HCT116 (cell line): ENCODE measurements at regions not wholly inside any gene's neighbourhood (a gene's known extent, or its start where the extent isn't known, plus 50 kb on each side); places are given as distances from the start of the nearest gene placed in this dataset.

Source experiments
- ATAC-seq: fragments of 200-7000 bp; cut with Tn5 transposase; 2 replicates; pipeline ENCODE4 v1.9.1; 2020; ENCODE audit warnings: mild to moderate bottlenecking, moderate library complexity
- BruUV-seq: library from RNA; stranded (reverse); fragments of 400-500 nt; replicated peaks from 2 replicates; lab custom pipeline; 2021; lab: Mats Ljungman, UMichigan
- CTCF ChIA-PET: fragments of 300-600 bp; sonication (Branson Sonifier 250); formaldehyde crosslinking; loops from one replicate; lab custom pipeline; 2021; ENCODE audit warnings: antibody characterized with exemption; lab: Charles Lee
- POLR2A ChIA-PET: fragments of 300-600, 350-600 bp; sonication (Branson Sonifier 250); formaldehyde crosslinking; loops from one replicate; lab custom pipeline; 2021; ENCODE audit warnings: antibody characterized with exemption; lab: Charles Lee
- RAD21 ChIA-PET, 2 experiments: fragments of 300-600 bp; sonication (Branson Sonifier 250); formaldehyde crosslinking; loops; one replicate each; lab custom pipeline; 2023; ENCODE audit warnings: low total read pairs in 2 of 2; ENCODE audit not compliant: uncharacterized antibody in 2 of 2, unreplicated experiment in 2 of 2, low non-redundant PET in 1 of 2; lab: Charles Lee
- DNase-seq: peaks from one replicate; pipeline ENCODE4 v3.0.0-alpha.2; 2010; ENCODE audit warnings: low read depth, low spot score
- H2AFZ ChIP-seq: fragments of 200-600 bp; shearing (Covaris generic), sonication (generic); 2 replicates; pipeline ENCODE4 v1.6.1; 2017; ENCODE audit warnings: low read depth, mixed run types, mixed read lengths, antibody characterized with exemption, low read length; ENCODE audit not compliant: poor library complexity, severe bottlenecking
- H3K27ac ChIP-seq: 2 replicates; pipeline ENCODE4 v1.5.1; 2012; ENCODE audit warnings: low read depth, low read length
- H3K27me3 ChIP-seq: fragments of 200-600 bp; sonication (generic); 2 replicates; pipeline ENCODE4 v1.6.1; 2016; ENCODE audit warnings: mixed run types, low read length, mixed read lengths; ENCODE audit not compliant: insufficient read depth
- H3K36me3 ChIP-seq, 2 experiments: fragments of 200-500 bp in 1 of 2; fragments of 200-600 bp in 1 of 2; sonication (Bioruptor generic) in 1 of 2; sonication (generic) in 1 of 2; 2 replicates each; pipeline versions ENCODE4 v1.5.1 to v1.6.1; 2014 to 2016; ENCODE audit warnings: low read length in 2 of 2, inconsistent platforms in 1 of 2, mixed read lengths in 1 of 2, mixed run types in 1 of 2; ENCODE audit not compliant: insufficient read depth in 2 of 2, control insufficient read depth in 1 of 2
- H3K4me1 ChIP-seq, 2 experiments: fragments of 200-600 bp in 1 of 2; sonication (generic) in 1 of 2; 2 replicates each; pipeline versions ENCODE4 v1.5.1 to v1.6.1; 2012 to 2017; ENCODE audit warnings: low read length in 2 of 2, inconsistent platforms in 1 of 2, mild to moderate bottlenecking in 1 of 2, mixed read lengths in 1 of 2, mixed run types in 1 of 2, moderate library complexity in 1 of 2; ENCODE audit not compliant: insufficient read depth in 2 of 2, control insufficient read depth in 1 of 2
- H3K4me2 ChIP-seq: fragments of 200-600 bp; sonication (generic); 2 replicates; pipeline ENCODE4 v1.6.1; 2017; ENCODE audit warnings: mixed run types, low read length, mixed read lengths
- H3K4me3 ChIP-seq, 2 experiments: fragments of 200-600 bp in 1 of 2; sonication (generic) in 1 of 2; replicated peaks in 1 of 2; 2 replicates each; pipeline ENCODE4 v1.5.1; 2011 to 2016; ENCODE audit warnings: low read length in 2 of 2, control low read depth in 1 of 2, low read depth in 1 of 2, mild to moderate bottlenecking in 1 of 2, mixed read lengths in 1 of 2, mixed run types in 1 of 2
- H3K79me2 ChIP-seq: fragments of 200-600 bp; sonication (generic); 2 replicates; pipeline ENCODE4 v1.6.1; 2017; ENCODE audit warnings: mild to moderate bottlenecking, mixed run types, low read length, moderate library complexity, mixed read lengths; ENCODE audit not compliant: insufficient read depth
- H3K9ac ChIP-seq: fragments of 200-600 bp; sonication (generic); 2 replicates; pipeline ENCODE4 v1.6.1; 2016; ENCODE audit warnings: low read length, mixed read lengths
- H3K9me2 ChIP-seq: fragments of 200-600 bp; sonication (generic), shearing (Covaris generic); 2 replicates; pipeline ENCODE4 v1.6.1; 2017; ENCODE audit warnings: mixed run types, mild to moderate bottlenecking, moderate library complexity; ENCODE audit not compliant: insufficient read depth
- H3K9me3 ChIP-seq, 2 experiments: fragments of 200-500 bp in 1 of 2; fragments of 200-600 bp in 1 of 2; sonication (Bioruptor generic) in 1 of 2; sonication (generic) in 1 of 2; 2 replicates each; pipeline ENCODE4 v1.6.1; 2014 to 2017; ENCODE audit warnings: low read length in 2 of 2, mixed read lengths in 2 of 2, inconsistent platforms in 1 of 2, low read depth in 1 of 2, mild to moderate bottlenecking in 1 of 2, mixed run types in 1 of 2, moderate library complexity in 1 of 2; ENCODE audit not compliant: control insufficient read depth in 1 of 2, insufficient read depth in 1 of 2
- H4K20me1 ChIP-seq: fragments of 200-600 bp; sonication (generic), shearing (Covaris generic); 2 replicates; pipeline ENCODE4 v1.6.1; 2017; ENCODE audit warnings: mixed run types, mild to moderate bottlenecking, moderate library complexity; ENCODE audit not compliant: insufficient read depth
- ATF3 ChIP-seq: IDR thresholded peaks from 2 replicates; pipeline ENCODE4 v1.6.1; 2012
- CBX3 ChIP-seq: IDR thresholded peaks from 2 replicates; pipeline ENCODE4 v1.6.1; 2012; ENCODE audit warnings: low read depth
- CEBPB ChIP-seq: IDR thresholded peaks from 2 replicates; pipeline ENCODE4 v1.6.1; 2012; ENCODE audit warnings: low read depth
- EGR1 ChIP-seq: IDR thresholded peaks from 2 replicates; pipeline ENCODE4 v1.6.1; 2012; ENCODE audit warnings: low read depth
- ELF1 ChIP-seq: IDR thresholded peaks from 2 replicates; pipeline ENCODE4 v1.6.1; 2012; ENCODE audit warnings: low read depth, borderline replicate concordance
- EZH2 ChIP-seq: fragments of 200-600 bp; sonication (generic); IDR thresholded peaks from 2 replicates; pipeline ENCODE4 v1.6.1; 2017; ENCODE audit warnings: antibody characterized with exemption, mixed run types
- EZH2phosphoT487 ChIP-seq: fragments of 200-600 bp; IDR thresholded peaks from 2 replicates; pipeline ENCODE4 v1.6.1; 2018; ENCODE audit warnings: antibody characterized with exemption, borderline replicate concordance
- FOSL1 ChIP-seq: IDR thresholded peaks from 2 replicates; pipeline ENCODE4 v1.6.1; 2012; ENCODE audit warnings: low read depth
- MAX ChIP-seq: IDR thresholded peaks from 2 replicates; pipeline ENCODE4 v1.6.1; 2012
- POLR2A ChIP-seq: IDR thresholded peaks from 2 replicates; pipeline ENCODE4 v1.7.0; 2011; ENCODE audit warnings: borderline replicate concordance; ENCODE audit not compliant: insufficient read depth, insufficient read length; ENCODE audit errors: extremely low read depth
- POLR2AphosphoS5 ChIP-seq: IDR thresholded peaks from 2 replicates; pipeline ENCODE4 v1.6.1; 2011; ENCODE audit warnings: mild to moderate bottlenecking, low read depth, low read length, moderate library complexity
- RAD21 ChIP-seq: IDR thresholded peaks from 2 replicates; pipeline ENCODE4 v1.6.1; 2012; ENCODE audit warnings: low read depth, mild to moderate bottlenecking
- SIN3A ChIP-seq: IDR thresholded peaks from 2 replicates; pipeline ENCODE4 v1.6.1; 2012; ENCODE audit warnings: low read depth
- SP1 ChIP-seq: IDR thresholded peaks from 2 replicates; pipeline ENCODE4 v1.6.1; 2012; ENCODE audit warnings: low read depth
- SRF ChIP-seq: IDR thresholded peaks from 2 replicates; pipeline ENCODE4 v1.6.1; 2012; ENCODE audit warnings: low read depth
- TCF7L2 ChIP-seq: IDR thresholded peaks from 2 replicates; pipeline ENCODE4 v1.7.0; 2011; ENCODE audit warnings: borderline replicate concordance, inconsistent platforms; ENCODE audit not compliant: insufficient read depth, insufficient read length; ENCODE audit errors: extremely low read depth
- ZBTB33 ChIP-seq: IDR thresholded peaks from 2 replicates; pipeline ENCODE4 v1.6.1; 2011; ENCODE audit warnings: mild to moderate bottlenecking, low read length, moderate library complexity; ENCODE audit not compliant: insufficient replicate concordance; ENCODE audit errors: extremely low read depth
- ZFX ChIP-seq: fragments of 450-650 bp; IDR thresholded peaks from 2 replicates; pipeline ENCODE4 v1.6.1; 2017
- ZNF274 ChIP-seq: fragments of 200-500 bp; sonication (Bioruptor generic); IDR thresholded peaks from 2 replicates; pipeline ENCODE4 v1.6.1; 2014; ENCODE audit warnings: mild to moderate bottlenecking, low read depth, low read length, inconsistent platforms
- intact Hi-C: fragments of 100-400 bp; cut with micrococcal nuclease; formaldehyde crosslinking; loops from 2 replicates; pipeline ENCODE4 v1.10.0; 2022
- TF ChIP-seq, protein P1 (sequence below): IDR thresholded peaks from 2 replicates; pipeline ENCODE4 v1.6.1; 2012; ENCODE audit warnings: low read depth

DNA sequence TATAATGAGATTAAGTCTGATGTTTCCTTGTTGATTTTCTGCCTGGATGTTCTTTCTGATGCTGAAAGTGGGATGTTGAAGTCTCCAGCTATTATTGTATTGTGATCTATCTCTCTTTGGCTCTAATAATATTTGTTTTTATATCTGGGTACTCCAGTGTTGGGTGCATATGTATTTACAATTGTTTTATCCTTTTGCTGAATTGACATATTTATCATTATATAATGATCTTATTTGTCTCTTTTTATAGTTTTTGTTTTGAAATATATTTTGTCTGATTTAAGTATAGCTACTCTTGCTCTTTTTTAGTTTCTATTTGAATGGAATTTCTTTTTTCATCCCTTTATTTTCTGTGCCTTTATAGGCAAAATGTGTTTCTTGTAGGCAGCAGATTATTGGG lies 522.2 kb upstream of the NEGR1 start:
- intact Hi-C loops = no loop called here
- CTCF ChIA-PET = no interaction called here
- Histone ChIP-seq H3K9me2 (no peaks in the 10 kb centered on the region), H3K4me3 (no peak overlapping the region), H3K9me3 (peaks cover 0 to 17% of the 10 kb centered on the region in 2 experiments; a peak in 1 of 4 replicates), H3K4me2 (no peak overlapping the region), H3K79me2 (no peaks in the 10 kb centered on the region)
- no TSS peak for BruUV-seq
- no peak for ATAC-seq
- POLR2A ChIA-PET = no interaction called here
- TF ChIP-seq FOSL1 = no peak
- TF ChIP-seq POLR2A = no peak
- no peak for TF ChIP-seq EZH2phosphoT487
- TF ChIP-seq ZFX = no peak
- TF ChIP-seq SIN3A = no peak
- no peak for TF ChIP-seq ATF3
- TF ChIP-seq RAD21 = no peak
- no peak for TF ChIP-seq TCF7L2
- TF ChIP-seq EGR1 = no peak
- no peak for TF ChIP-seq EZH2
- TF ChIP-seq, protein P1, sequence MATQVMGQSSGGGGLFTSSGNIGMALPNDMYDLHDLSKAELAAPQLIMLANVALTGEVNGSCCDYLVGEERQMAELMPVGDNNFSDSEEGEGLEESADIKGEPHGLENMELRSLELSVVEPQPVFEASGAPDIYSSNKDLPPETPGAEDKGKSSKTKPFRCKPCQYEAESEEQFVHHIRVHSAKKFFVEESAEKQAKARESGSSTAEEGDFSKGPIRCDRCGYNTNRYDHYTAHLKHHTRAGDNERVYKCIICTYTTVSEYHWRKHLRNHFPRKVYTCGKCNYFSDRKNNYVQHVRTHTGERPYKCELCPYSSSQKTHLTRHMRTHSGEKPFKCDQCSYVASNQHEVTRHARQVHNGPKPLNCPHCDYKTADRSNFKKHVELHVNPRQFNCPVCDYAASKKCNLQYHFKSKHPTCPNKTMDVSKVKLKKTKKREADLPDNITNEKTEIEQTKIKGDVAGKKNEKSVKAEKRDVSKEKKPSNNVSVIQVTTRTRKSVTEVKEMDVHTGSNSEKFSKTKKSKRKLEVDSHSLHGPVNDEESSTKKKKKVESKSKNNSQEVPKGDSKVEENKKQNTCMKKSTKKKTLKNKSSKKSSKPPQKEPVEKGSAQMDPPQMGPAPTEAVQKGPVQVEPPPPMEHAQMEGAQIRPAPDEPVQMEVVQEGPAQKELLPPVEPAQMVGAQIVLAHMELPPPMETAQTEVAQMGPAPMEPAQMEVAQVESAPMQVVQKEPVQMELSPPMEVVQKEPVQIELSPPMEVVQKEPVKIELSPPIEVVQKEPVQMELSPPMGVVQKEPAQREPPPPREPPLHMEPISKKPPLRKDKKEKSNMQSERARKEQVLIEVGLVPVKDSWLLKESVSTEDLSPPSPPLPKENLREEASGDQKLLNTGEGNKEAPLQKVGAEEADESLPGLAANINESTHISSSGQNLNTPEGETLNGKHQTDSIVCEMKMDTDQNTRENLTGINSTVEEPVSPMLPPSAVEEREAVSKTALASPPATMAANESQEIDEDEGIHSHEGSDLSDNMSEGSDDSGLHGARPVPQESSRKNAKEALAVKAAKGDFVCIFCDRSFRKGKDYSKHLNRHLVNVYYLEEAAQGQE = no peak
- TF ChIP-seq SP1 = no peak
- no peak for TF ChIP-seq CBX3
- TF ChIP-seq ZBTB33 = no peak
- TF ChIP-seq ELF1 = no peak
- TF ChIP-seq MAX = no peak
- TF ChIP-seq POLR2AphosphoS5 = no peak
- no peak for TF ChIP-seq CEBPB
- no peak for TF ChIP-seq SRF
- TF ChIP-seq ZNF274 = no peak
- TF ChIP-seq, all 23 proteins: peak for 0
- Histone ChIP-seq H2AFZ (no peak overlapping the region), H3K27ac (no peak overlapping the region), H3K9ac (no peak overlapping the region), H3K27me3 (no peaks in the 10 kb centered on the region), H3K36me3 (no peaks in the 10 kb centered on the region), H3K4me1 (no peaks in the 10 kb centered on the region), H4K20me1 (no peaks in the 10 kb centered on the region)
- RAD21 ChIA-PET = no interaction called here
- no peak for DNase-seq
